AG10803 (cell line): ENCODE measurements at regions not wholly inside any gene's neighbourhood (a gene's known extent, or its start where the extent isn't known, plus 50 kb on each side); places are given as distances from the start of the nearest gene placed in this dataset.
A peak's percentile ranks its signal among the peaks of the same experiment; 100 is the strongest.

ENCODE experiments used
- DNase-seq: peaks from one replicate; pipeline ENCODE4 v3.0.0; 2010; ENCODE audit warnings: low read depth
- H3K4me3 ChIP-seq: 2 replicates; pipeline ENCODE4 v1.5.1; 2011; ENCODE audit warnings: mild to moderate bottlenecking, low read length, control low read depth
- CTCF ChIP-seq: conservative IDR thresholded peaks from 2 replicates; pipeline ENCODE4 v1.5.1; 2011; ENCODE audit warnings: mild to moderate bottlenecking, low read length, control low read depth, inconsistent platforms

GRCh38 chr3:86733257-86733656, 257.7 kb downstream of the VGLL3 start:
- no peak overlapping the region for H3K4me3 ChIP-seq
- TF ChIP-seq CTCF = no peak
- no peak for DNase-seq

- no peak for TF ChIP-seq CTCF
- H3K4me3 ChIP-seq = no peak overlapping the region
- no peak for DNase-seq
Observed at GRCh38 chr3:86731501-86731901, 259.4 kb downstream of the VGLL3 start.

- TF ChIP-seq CTCF = no peak
- DNase-seq = no peak
- no peak overlapping the region for H3K4me3 ChIP-seq
Observed at GRCh38 chr3:86723433-86723832, 267.5 kb downstream of the VGLL3 start.

- H3K4me3 ChIP-seq = no peak overlapping the region
- DNase-seq = no peak
- no peak for TF ChIP-seq CTCF
Observed at GRCh38 chr3:86711634-86712033, 279.3 kb downstream of the VGLL3 start.

GRCh38 chr3:86708893-86709292, 282.1 kb downstream of the VGLL3 start:
- no peak for DNase-seq
- TF ChIP-seq CTCF = no peak
- H3K4me3 ChIP-seq = no peak overlapping the region

GRCh38 chr3:86702381-86702958, 288.5 kb downstream of the VGLL3 start:
- peak; percentile 72 for TF ChIP-seq CTCF
- no peak overlapping the region for H3K4me3 ChIP-seq
- DNase-seq = peak; percentile 4

GRCh38 chr3:86695752-86696151, 295.2 kb downstream of the VGLL3 start:
- no peak for DNase-seq
- TF ChIP-seq CTCF = no peak
- H3K4me3 ChIP-seq = no peak overlapping the region
